RKO (cell line): ENCODE measurements at regions not wholly inside any gene's neighbourhood (a gene's known extent, or its start where the extent isn't known, plus 50 kb on each side); places are given as distances from the start of the nearest gene placed in this dataset.

Source experiments
- DNase-seq: peaks from one replicate; pipeline ENCODE4 v3.0.0-alpha.2; 2016; ENCODE audit warnings: low spot score

DNA sequence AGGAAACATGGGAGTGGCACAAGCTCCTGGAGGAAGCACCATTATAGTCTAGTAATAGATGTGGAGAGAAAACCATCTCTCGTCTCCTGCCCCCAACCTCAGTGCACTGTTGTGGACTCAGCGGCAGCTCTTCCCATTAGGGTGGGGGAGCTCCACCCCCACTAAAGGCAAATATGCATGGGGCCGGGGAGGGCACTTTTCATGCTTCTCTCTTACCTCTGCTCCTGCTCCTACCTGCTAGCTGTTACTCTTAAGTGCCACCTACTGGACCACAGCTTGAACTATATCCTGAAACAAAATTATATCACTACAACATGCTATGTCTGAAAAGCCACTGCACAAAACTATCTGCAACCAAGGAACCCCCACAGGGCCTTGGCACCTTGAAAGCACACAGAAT lies 112.6 kb upstream of the DACH1 start:
- DNase-seq, result no peak

DNA sequence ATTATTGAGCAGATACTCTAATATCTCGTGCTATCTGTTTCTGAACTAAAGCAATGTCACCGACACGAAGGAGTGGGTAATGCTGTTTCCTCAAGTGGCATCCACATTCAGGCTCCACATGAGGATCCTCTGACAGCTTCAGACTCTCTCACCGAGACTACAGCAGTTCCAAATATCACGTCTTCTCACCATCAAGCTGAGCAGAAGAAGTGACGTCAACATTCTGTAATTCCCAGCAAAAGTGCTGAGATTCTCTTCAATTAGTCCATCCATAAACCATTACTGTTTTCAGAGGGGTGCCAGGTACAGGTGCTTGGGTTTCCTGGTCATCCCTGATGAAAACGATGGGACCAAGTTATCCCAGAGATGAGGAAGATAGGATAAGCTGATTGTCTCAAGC lies 110.0 kb upstream of the DACH1 start:
- DNase-seq, result no peak

DNA sequence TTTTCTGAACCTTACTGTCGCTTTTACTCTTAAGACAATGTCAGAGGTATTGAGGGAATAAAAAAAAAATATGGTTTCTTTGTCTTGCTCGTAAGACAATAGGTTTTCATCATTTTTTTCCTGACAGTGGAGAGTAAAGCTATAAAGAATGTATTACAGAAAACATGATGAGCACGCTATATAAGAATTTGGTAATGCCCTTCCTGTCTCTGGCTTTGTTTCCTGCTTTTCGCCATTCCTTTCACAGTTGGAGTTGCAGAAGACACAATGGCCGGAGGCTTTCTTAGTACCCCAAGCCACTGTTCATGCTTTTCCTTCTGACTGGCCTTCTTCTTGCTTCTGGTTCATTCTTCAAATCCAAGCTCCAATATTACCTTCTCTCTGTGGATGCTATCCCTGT lies 101.0 kb upstream of the DACH1 start:
- DNase-seq, result no peak

DNA sequence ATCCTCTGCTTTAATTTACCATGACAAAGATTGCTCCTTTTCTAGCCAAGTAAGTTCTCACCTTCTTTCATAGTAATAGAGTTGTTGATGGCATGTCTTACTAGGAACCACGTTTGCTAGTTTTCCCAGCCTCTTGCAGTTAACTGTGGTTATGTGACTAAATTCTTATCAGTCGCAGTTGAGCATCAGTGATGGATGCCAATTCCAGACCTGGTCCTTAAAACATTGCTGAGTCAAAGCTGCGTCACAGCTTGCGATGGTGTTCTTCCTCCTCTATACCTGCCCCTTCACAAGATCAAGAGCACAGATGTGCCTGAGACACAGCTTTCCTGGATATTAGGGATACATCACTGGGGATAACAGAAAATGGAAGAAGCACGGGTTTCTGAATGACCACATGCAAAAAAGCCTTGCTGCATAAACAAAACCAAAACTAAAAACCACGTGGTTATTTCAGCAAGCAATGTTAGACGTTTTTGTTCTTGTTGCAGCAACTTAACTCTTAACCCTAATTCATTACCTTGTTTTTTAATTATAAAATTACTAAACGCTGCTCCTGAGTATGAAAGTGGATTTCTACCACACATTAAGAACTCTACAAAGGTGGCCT lies 97.6 kb upstream of the DACH1 start:
- peak; percentile 19 for DNase-seq

DNA sequence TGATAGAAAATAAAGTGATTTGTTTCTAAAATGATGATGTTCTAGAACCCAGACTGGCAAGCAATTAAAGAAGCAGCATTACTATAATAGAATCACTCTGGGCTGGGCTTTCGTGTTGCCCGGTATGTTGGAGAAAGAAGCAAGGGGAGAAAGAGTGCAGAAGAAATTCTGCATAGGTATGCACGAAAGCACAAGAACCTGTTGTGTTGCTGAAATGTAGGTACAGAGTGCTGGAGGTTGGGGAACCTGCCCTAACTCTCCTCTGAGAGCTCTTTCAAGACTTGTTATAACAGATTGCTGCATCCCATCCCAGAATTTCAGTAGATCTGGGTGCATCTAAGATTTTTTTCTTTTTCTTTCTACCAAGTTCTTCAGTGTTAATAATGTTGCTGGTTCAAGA lies 95.7 kb upstream of the DACH1 start:
- DNase-seq, result no peak

DNA sequence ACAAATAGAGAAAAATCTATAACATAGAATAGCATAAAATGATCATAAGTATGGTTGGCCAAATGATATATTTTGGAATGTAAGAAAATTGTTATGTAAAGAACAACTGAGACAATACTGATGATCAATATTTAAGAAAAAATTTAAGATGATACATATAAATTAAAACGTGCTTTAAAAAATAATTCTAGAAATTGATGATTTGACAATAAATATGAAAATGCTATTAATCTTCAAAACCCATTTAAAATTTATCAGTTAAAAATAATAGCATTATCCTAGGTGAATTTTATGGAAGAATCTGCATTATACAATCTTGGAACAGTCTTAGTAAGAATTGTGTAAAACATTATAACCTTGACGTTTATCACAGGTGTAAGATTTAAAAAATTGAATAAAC lies 95.1 kb upstream of the DACH1 start:
- no peak for DNase-seq

DNA sequence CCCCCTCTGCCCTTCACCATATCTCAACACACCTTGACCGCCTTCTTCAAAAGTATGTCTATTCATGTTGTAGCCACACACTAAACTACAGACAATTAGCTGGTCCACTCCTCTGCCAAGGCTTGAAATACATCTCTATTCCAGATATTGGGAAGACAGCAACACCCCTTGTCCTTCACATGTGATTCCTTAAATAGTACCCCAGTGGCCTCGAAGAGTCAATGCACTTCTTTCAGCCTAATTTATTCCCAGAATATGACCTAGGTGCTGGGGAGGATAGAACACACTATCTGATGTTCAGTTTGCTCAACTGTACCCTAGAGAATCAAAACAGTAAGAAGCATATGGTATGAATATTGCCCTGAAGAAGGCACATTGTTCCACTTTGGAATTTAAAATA lies 82.4 kb upstream of the DACH1 start:
- no peak for DNase-seq

DNA sequence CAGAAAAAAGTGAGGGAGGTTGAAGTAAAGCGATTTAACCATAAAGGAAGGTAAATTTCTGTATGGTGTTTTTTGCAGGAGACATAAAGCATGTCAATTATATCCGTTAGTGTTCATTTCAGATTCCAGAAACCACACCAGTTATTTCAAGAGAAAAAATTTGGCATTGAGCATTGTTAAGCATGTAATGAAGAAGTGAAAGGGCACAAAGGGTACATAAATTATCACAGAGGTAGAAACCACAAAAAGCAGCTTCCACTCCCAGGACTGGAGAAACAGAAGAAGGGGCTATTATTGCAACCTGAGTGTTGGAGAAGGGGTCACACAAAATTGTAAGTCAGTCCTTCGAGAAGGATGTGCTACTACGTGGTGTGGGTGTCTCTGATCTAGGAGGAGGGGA lies 72.2 kb upstream of the DACH1 start:
- no peak for DNase-seq

DNA sequence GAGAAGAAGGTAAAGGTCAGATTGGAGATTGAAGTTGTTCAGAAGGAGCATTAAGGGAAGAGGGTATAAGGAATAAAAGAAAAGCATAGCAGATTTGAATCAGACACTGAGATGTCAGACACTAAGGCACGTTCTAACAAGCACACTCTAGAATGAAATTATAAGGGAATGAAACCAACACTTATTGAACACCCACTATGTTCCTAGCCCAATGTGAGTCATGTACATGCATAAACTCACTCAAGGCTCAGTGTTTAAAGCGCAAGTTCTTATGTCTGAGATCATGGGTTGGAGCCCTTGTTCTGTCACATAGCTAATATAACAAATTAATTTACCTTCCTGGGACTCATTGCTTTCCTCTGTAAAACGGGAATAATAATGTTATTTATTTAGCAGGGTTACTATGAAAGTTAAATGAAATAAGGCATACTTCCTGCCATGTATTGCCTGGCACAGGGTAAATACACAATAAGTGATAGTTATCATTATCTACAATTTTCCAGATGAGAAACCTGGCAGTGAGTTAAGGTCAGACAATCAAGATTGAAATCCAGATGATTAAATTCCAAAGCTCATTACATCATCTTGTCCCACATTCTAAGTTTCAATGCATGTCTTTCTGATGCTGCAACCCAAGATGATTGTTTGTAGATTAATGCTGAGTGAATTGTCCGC lies 68.3 kb upstream of the DACH1 start:
- DNase-seq, result no peak

DNA sequence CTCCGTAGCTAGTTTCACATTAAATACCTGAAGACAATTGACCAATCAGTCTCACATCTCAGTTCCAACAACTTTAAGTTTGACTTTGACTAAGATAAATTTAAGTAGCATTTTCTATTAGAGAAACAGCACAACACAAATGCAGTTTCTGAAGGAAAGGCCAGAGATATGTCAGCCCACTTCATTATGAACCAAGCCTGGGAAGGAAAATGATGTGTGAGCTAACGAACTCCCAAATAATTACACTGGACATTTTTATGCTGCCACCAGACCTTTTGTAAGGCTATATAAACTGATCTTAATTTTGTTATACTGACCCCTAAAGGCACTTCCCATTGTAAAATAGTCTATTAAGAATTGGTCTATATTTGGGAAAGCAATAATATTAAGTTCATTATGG lies 57.9 kb upstream of the DACH1 start:
- no peak for DNase-seq

DNA sequence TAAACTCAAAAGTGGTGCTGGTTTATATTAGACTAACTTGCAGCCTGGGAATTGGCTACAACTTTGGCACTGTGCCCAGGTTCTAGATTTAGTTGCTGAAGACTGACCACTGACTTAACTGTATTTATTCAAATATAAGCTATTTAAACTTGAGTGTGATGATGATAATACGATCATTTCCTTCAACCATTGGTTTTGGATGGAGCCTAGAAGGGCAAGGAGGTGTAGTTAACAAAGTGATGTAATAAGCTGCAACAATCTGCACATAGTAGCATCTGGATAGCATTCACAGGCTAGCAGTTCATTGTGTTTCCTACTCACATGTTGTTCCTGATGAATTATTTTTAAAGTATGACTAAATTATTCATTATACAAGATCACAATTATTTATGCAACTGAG lies 55.2 kb upstream of the DACH1 start:
- DNase-seq, result no peak
